H1 (cell line): ENCODE measurements at regions not wholly inside any gene's neighbourhood (a gene's known extent, or its start where the extent isn't known, plus 50 kb on each side); places are given as distances from the start of the nearest gene placed in this dataset.

Experiments used
- CTCF ChIA-PET: fragments of 300-600 bp; sonication (Branson Sonifier 250); formaldehyde crosslinking; loops from one replicate; lab custom pipeline; 2021; ENCODE audit not compliant: partially characterized antibody; lab: Charles Lee
- POLR2A ChIA-PET: fragments of 300-600 bp; sonication (Branson Sonifier 250); formaldehyde crosslinking; loops from one replicate; lab custom pipeline; 2021; ENCODE audit warnings: inconsistent platforms; ENCODE audit not compliant: partially characterized antibody; lab: Charles Lee
- DNase-seq, 2 experiments: peaks; one replicate each; pipeline versions ENCODE4 v3.0.0 to v3.0.0-alpha.2; 2010 to 2022; ENCODE audit warnings: low spot score in 2 of 2, low read depth in 1 of 2, mixed read lengths in 1 of 2
- FAIRE-seq: peaks from 2 replicates; lab custom pipeline; 2011; peaks lifted over from hg19 to GRCh38; lab: Jason Lieb, UNC
- H2AFZ ChIP-seq: 2 replicates; pipeline ENCODE4 v1.8.1; 2012; ENCODE audit warnings: low read length, inconsistent platforms
- H2AK5ac ChIP-seq: 2 replicates; pipeline ENCODE4 v1.6.1; 2013; ENCODE audit warnings: low read depth, low read length
- H2BK120ac ChIP-seq: replicated peaks from 2 replicates; pipeline ENCODE3; 2013; ENCODE audit warnings: low read depth, low read length, inconsistent platforms
- H2BK12ac ChIP-seq: 2 replicates; pipeline ENCODE4 v1.6.1; 2013; ENCODE audit warnings: low read depth, low read length
- H2BK15ac ChIP-seq: 2 replicates; pipeline ENCODE4 v1.6.1; 2013; ENCODE audit warnings: low read length
- H2BK20ac ChIP-seq: 2 replicates; pipeline ENCODE4 v1.6.1; 2013; ENCODE audit warnings: low read length
- H2BK5ac ChIP-seq: 2 replicates; pipeline ENCODE4 v1.6.1; 2013; ENCODE audit warnings: low read depth, low read length
- H3K14ac ChIP-seq: 2 replicates; pipeline ENCODE4 v1.6.1; 2013; ENCODE audit warnings: inconsistent platforms; ENCODE audit not compliant: insufficient read length
- H3K18ac ChIP-seq: 2 replicates; pipeline ENCODE4 v1.6.1; 2013; ENCODE audit warnings: low read length; ENCODE audit errors: extremely low read depth
- H3K23ac ChIP-seq: 2 replicates; pipeline ENCODE4 v1.6.1; 2013; ENCODE audit warnings: inconsistent platforms; ENCODE audit not compliant: insufficient read length
- H3K23me2 ChIP-seq: 2 replicates; pipeline ENCODE4 v1.6.1; 2013; ENCODE audit warnings: low read depth, low read length
- H3K27ac ChIP-seq: 2 replicates; pipeline ENCODE4 v1.6.1; 2011; ENCODE audit warnings: low read depth, low read length, inconsistent platforms
- H3K27me3 ChIP-seq, 4 experiments: replicated peaks in 1 of 4; 1 replicate in 1 of 4; 2 replicates in 3 of 4; pipeline versions ENCODE4 v1.6.1 to v1.8.1; 2011 to 2013; ENCODE audit warnings: low read length in 3 of 4, mild to moderate bottlenecking in 3 of 4, inconsistent platforms in 2 of 4, mixed read lengths in 2 of 4, moderate library complexity in 1 of 4; ENCODE audit not compliant: control insufficient read depth in 3 of 4, insufficient read depth in 3 of 4; ENCODE audit errors: extremely low read depth in 1 of 4
- H3K36me3 ChIP-seq, 4 experiments: 2 replicates each; pipeline versions ENCODE4 v1.6.1 to v1.8.1; 2011 to 2013; ENCODE audit warnings: mild to moderate bottlenecking in 4 of 4, low read length in 3 of 4, moderate library complexity in 2 of 4, control low read depth in 1 of 4, inconsistent platforms in 1 of 4; ENCODE audit not compliant: insufficient read depth in 4 of 4, control insufficient read depth in 2 of 4
- H3K4ac ChIP-seq: replicated peaks from 2 replicates; pipeline ENCODE3; 2013; ENCODE audit warnings: low read length, low read depth, mixed read lengths, inconsistent platforms; ENCODE audit not compliant: insufficient read length
- H3K4me1 ChIP-seq, 4 experiments: replicated peaks in 1 of 4; 1 replicate in 1 of 4; 2 replicates in 3 of 4; pipeline versions ENCODE4 v1.6.1 to v1.8.1; 2011 to 2013; ENCODE audit warnings: low read length in 3 of 4, inconsistent platforms in 2 of 4, mixed read lengths in 1 of 4; ENCODE audit not compliant: insufficient read depth in 4 of 4, control insufficient read depth in 3 of 4
- H3K4me2 ChIP-seq, 2 experiments: 2 replicates each; pipeline versions ENCODE4 v1.6.1 to v1.8.1; 2011 to 2013; ENCODE audit warnings: low read depth in 2 of 2, low read length in 2 of 2, control low read depth in 1 of 2, inconsistent platforms in 1 of 2, mild to moderate bottlenecking in 1 of 2; ENCODE audit not compliant: insufficient read depth in 1 of 2
- H3K4me3 ChIP-seq, 4 experiments: fragments of 200-600, 300-600 bp in 1 of 4; sonication (generic), shearing (Covaris generic), sonication (Bioruptor Twin) in 1 of 4; 2 replicates each; pipeline versions ENCODE4 v1.5.1 to v1.8.1; 2011 to 2016; ENCODE audit warnings: low read length in 4 of 4, low read depth in 3 of 4, control low read depth in 2 of 4, inconsistent platforms in 2 of 4, mild to moderate bottlenecking in 2 of 4, mixed read lengths in 1 of 4, moderate library complexity in 1 of 4; ENCODE audit not compliant: insufficient read depth in 2 of 4; ENCODE audit errors: extremely low read depth in 1 of 4
- H3K56ac ChIP-seq: replicated peaks from 2 replicates; pipeline ENCODE3; 2013; ENCODE audit warnings: low read depth, mild to moderate bottlenecking, mixed read lengths, low read length, inconsistent platforms; ENCODE audit not compliant: insufficient read length
- H3K79me1 ChIP-seq: 2 replicates; pipeline ENCODE4 v1.6.1; 2013; ENCODE audit warnings: low read depth, low read length, control low read depth
- H3K79me2 ChIP-seq, 2 experiments: 2 replicates each; pipeline versions ENCODE4 v1.6.1 to v1.8.1; 2012 to 2013; ENCODE audit warnings: low read length in 2 of 2, mild to moderate bottlenecking in 2 of 2, inconsistent platforms in 1 of 2; ENCODE audit not compliant: insufficient read depth in 2 of 2, control insufficient read depth in 1 of 2
- H3K9ac ChIP-seq, 4 experiments: replicated peaks in 1 of 4; 1 replicate in 1 of 4; 2 replicates in 3 of 4; pipeline versions ENCODE4 v1.6.1 to v1.8.1; 2011 to 2013; ENCODE audit warnings: low read depth in 3 of 4, low read length in 3 of 4, control low read depth in 2 of 4, mild to moderate bottlenecking in 2 of 4, moderate library complexity in 2 of 4, inconsistent platforms in 1 of 4; ENCODE audit errors: extremely low read depth in 1 of 4
- H3K9me3 ChIP-seq, 2 experiments: 2 replicates each; pipeline versions ENCODE4 v1.6.1 to v1.8.1; 2012 to 2013; ENCODE audit warnings: mild to moderate bottlenecking in 2 of 2, moderate library complexity in 2 of 2, control low read depth in 1 of 2, inconsistent platforms in 1 of 2, low read depth in 1 of 2, low read length in 1 of 2, mixed read lengths in 1 of 2; ENCODE audit not compliant: insufficient read depth in 2 of 2
- H4K20me1 ChIP-seq, 2 experiments: replicated peaks in 1 of 2; 2 replicates each; pipeline versions ENCODE3 to v1.8.1; 2011 to 2013; ENCODE audit warnings: inconsistent platforms in 2 of 2, low read length in 2 of 2, mild to moderate bottlenecking in 1 of 2; ENCODE audit not compliant: insufficient read depth in 2 of 2, control insufficient read depth in 1 of 2
- H4K5ac ChIP-seq: 2 replicates; pipeline ENCODE4 v1.6.1; 2013; ENCODE audit warnings: low read length, low read depth, mixed read lengths, inconsistent platforms; ENCODE audit not compliant: insufficient read length
- H4K8ac ChIP-seq: 2 replicates; pipeline ENCODE4 v1.8.0; 2013; ENCODE audit warnings: mild to moderate bottlenecking, moderate library complexity, low read length, inconsistent platforms; ENCODE audit not compliant: insufficient read depth; ENCODE audit errors: extremely low read depth
- H4K91ac ChIP-seq: replicated peaks from 2 replicates; pipeline ENCODE3; 2013; ENCODE audit warnings: low read length, mixed read lengths, inconsistent platforms; ENCODE audit not compliant: insufficient read length
- NANOG ChIP-seq: IDR thresholded peaks from 2 replicates; pipeline ENCODE4 v1.6.1; 2011; ENCODE audit warnings: low read length, low read depth, mild to moderate bottlenecking, inconsistent platforms; ENCODE audit not compliant: insufficient read depth, poor library complexity, severe bottlenecking
- NRF1 ChIP-seq: IDR thresholded peaks from 2 replicates; pipeline ENCODE4 v1.6.1; 2011; ENCODE audit warnings: mild to moderate bottlenecking, low read depth, low read length, improper control_type of control experiment
- PHF8 ChIP-seq: fragments of 200-600 bp; sonication (generic); conservative IDR thresholded peaks from 2 replicates; pipeline ENCODE4 v1.7.1; 2012; ENCODE audit warnings: low read depth, mild to moderate bottlenecking, inconsistent platforms, low read length, moderate library complexity
- WGBS, 2 experiments: shearing (Covaris generic) in 1 of 2; methylation state at CpG; one replicate each; pipeline versions ENCODE4 v1.1.6 to v1.1.7; 2013 to 2015; ENCODE audit warnings: low lambda C conversion rate in 2 of 2, mixed read lengths in 2 of 2, inconsistent platforms in 1 of 2, low coverage in 1 of 2, missing lambda C conversion rate in 1 of 2; ENCODE audit not compliant: insufficient replicate concordance in 2 of 2, insufficient coverage in 1 of 2, insufficient read length in 1 of 2; ENCODE audit errors: extremely low coverage in 1 of 2, missing lambda C conversion rate in 1 of 2; 5-methylcytosine and 5-hydroxymethylcytosine counted together

DNA sequence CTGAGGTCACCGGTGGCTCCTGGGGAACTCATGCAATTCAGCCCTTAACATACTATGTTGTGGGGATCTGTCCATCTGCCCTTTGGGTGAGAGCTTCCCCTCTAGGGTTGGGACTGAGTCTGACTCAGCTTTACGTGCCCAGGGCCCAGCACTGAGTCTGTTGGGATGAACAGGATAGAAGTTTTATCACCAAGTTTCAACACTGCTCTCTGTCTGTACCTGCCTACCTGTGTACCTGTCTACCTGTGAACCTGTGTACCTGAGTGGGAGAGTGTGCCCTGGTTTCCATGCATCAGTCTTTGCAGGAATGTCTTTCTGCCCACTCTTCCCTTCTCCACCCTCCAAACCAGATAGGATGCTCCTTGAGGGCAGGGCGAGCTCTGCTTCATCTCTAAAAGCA, 90.6 kb upstream of the POU3F1 start:
- no peaks in the 10 kb centered on the region for H3K36me3 ChIP-seq
- peaks cover 2 to 26% (median 16%) of the 10 kb centered on the region in 4 experiments; a peak in 6 of 7 replicates for H3K27me3 ChIP-seq
- no peak overlapping the region for H4K5ac ChIP-seq
- ChIA-PET POLR2A (interaction anchor here (0.9 to 1.1 kb wide), 4 partner anchors 10 to 375 kb away, joined by 3 to 5 read pairs (median 3); no protein-coding TSS in a partner anchor), CTCF (interaction anchor here (0.6 to 3.2 kb wide), 6 partner anchors 25 to 471 kb away, joined by 3 to 8 read pairs (median 4); no protein-coding TSS in a partner anchor)
- no peak overlapping the region for H3K4me3 ChIP-seq
- TF ChIP-seq NRF1: no peak
- TF ChIP-seq NANOG: no peak
- no peak for TF ChIP-seq PHF8
- no peak overlapping the region for H3K4ac ChIP-seq
- no peak overlapping the region for H3K56ac ChIP-seq
- H2AFZ ChIP-seq: no peak overlapping the region
- no peak overlapping the region for H3K9ac ChIP-seq
- H3K23ac ChIP-seq: no peak overlapping the region
- peaks cover 2% of the 10 kb centered on the region; the same call in 1 of the 2 replicates for H3K23me2 ChIP-seq
- no peak overlapping the region for H2BK5ac ChIP-seq
- H4K91ac ChIP-seq: no peak overlapping the region
- no peak overlapping the region for H3K4me2 ChIP-seq
- no peak overlapping the region for H2BK120ac ChIP-seq
- FAIRE-seq: no peak
- 91% methylated on average over 3 of the region's 3 CpGs; no CpG with 5 or more reads in 1 of the 2 experiments for WGBS, 2 experiments
- DNase-seq: no peak
- H2BK12ac ChIP-seq: peak overlapping the region; percentile 77; the same call in 1 of the 2 replicates
- no peaks in the 10 kb centered on the region for H4K20me1 ChIP-seq
- H3K18ac ChIP-seq: peak overlapping the region; percentile 54; the same call in 1 of the 2 replicates
- no peak overlapping the region for H4K8ac ChIP-seq
- no peak overlapping the region for H3K27ac ChIP-seq
- peaks cover 17 to 50% (median 35%) of the 10 kb centered on the region in 4 experiments for H3K4me1 ChIP-seq
- H2BK20ac ChIP-seq: peak overlapping the region; percentile 74; the same call in 1 of the 2 replicates
- H3K14ac ChIP-seq: no peak overlapping the region
- H3K9me3 ChIP-seq: no peaks in the 10 kb centered on the region
- H2AK5ac ChIP-seq: peak overlapping the region; percentile 78; the same call in 1 of the 2 replicates
- no peaks in the 10 kb centered on the region for H3K79me2 ChIP-seq
- H2BK15ac ChIP-seq: peak overlapping the region; percentile 88; the same call in 1 of the 2 replicates
- no peaks in the 10 kb centered on the region for H3K79me1 ChIP-seq
